Thoracic aorta (tissue), 2 donors: ENCODE measurements at regions not wholly inside any gene's neighbourhood (a gene's known extent, or its start where the extent isn't known, plus 50 kb on each side); places are given as distances from the start of the nearest gene placed in this dataset.

Experiments
- ATAC-seq: fragments of 150-250 bp; one replicate; pipeline ENCODE4 v1.8.0; 2017; ENCODE audit warnings: low read depth; ENCODE audit not compliant: insufficient number of reproducible peaks, low FRiP score
- DNase-seq: peaks from one replicate; pipeline ENCODE4 v3.0.0-alpha.2; 2020; ENCODE audit warnings: low spot score
- H3K27ac ChIP-seq, 2 donors: fragments of 200-600 bp; sonication (generic); 1 replicate in 1 of 2; 2 replicates in 1 of 2; pipeline ENCODE4 v1.5.1; 2016; ENCODE audit warnings: mild to moderate bottlenecking in 2 of 2, moderate library complexity in 2 of 2
- H3K27me3 ChIP-seq: fragments of 200-600 bp; sonication (generic); replicated peaks from 2 replicates; pipeline ENCODE4 v1.6.0; 2016; ENCODE audit warnings: mild to moderate bottlenecking; ENCODE audit not compliant: insufficient read depth
- H3K36me3 ChIP-seq: fragments of 200-600 bp; sonication (generic); one replicate; pipeline ENCODE4 v1.5.1; 2016
- H3K4me1 ChIP-seq, 2 donors: fragments of 200-600 bp; sonication (generic); 1 replicate in 1 of 2; 2 replicates in 1 of 2; pipeline versions ENCODE4 v1.5.1 to v1.6.0; 2016; ENCODE audit warnings: low read depth in 2 of 2, mild to moderate bottlenecking in 1 of 2; ENCODE audit not compliant: control insufficient read depth in 1 of 2
- H3K4me3 ChIP-seq: fragments of 200-600 bp; sonication (generic); 2 replicates; pipeline ENCODE4 v1.5.1; 2016; ENCODE audit warnings: mild to moderate bottlenecking
- H3K9me3 ChIP-seq: fragments of 200-600 bp; sonication (generic); 2 replicates; pipeline ENCODE4 v1.5.1; 2016
- CTCF ChIP-seq: fragments of 200-600 bp; sonication (generic); IDR thresholded peaks from one replicate; pipeline ENCODE4 v1.5.1; 2019; ENCODE audit warnings: antibody characterized with exemption

- no peak for DNase-seq
- Histone ChIP-seq H3K4me3 (no peak overlapping the region), H3K27me3 (no peaks in the 10 kb centered on the region), H3K36me3 (no peaks in the 10 kb centered on the region), H3K27ac (no peak overlapping the region), H3K9me3 (no peaks in the 10 kb centered on the region), H3K4me1 (no peaks in the 10 kb centered on the region)
- no peak for TF ChIP-seq CTCF
- ATAC-seq = no peak
Measured at GRCh38 chr6:132950566-132950965, 136.2 kb downstream of the RPS12 start.

- TF ChIP-seq CTCF = no peak
- DNase-seq = no peak
Measured at GRCh38 chr6:132952031-132952867, 137.9 kb downstream of the RPS12 start.

GRCh38 chr6:132952986-132953385, 138.6 kb downstream of the RPS12 start:
- no peak for TF ChIP-seq CTCF
- H3K36me3 ChIP-seq = no peaks in the 10 kb centered on the region
- no peaks in the 10 kb centered on the region for H3K9me3 ChIP-seq
- H3K4me3 ChIP-seq = no peak overlapping the region
- no peaks in the 10 kb centered on the region for H3K27me3 ChIP-seq
- H3K27ac ChIP-seq = no peak overlapping the region
- ATAC-seq = no peak
- no peaks in the 10 kb centered on the region for H3K4me1 ChIP-seq
- DNase-seq = no peak

More at GRCh38 chr6:132952031-132952867, 137.9 kb downstream of the RPS12 start:
- no peak for ATAC-seq
- Histone ChIP-seq H3K27ac (no peak overlapping the region), H3K27me3 (no peaks in the 10 kb centered on the region), H3K9me3 (no peaks in the 10 kb centered on the region), H3K4me3 (no peak overlapping the region), H3K36me3 (no peaks in the 10 kb centered on the region), H3K4me1 (no peaks in the 10 kb centered on the region)

- no peak for DNase-seq
- Histone ChIP-seq H3K36me3 (no peaks in the 10 kb centered on the region), H3K4me3 (no peak overlapping the region), H3K27me3 (no peaks in the 10 kb centered on the region), H3K27ac (no peak overlapping the region), H3K9me3 (no peaks in the 10 kb centered on the region), H3K4me1 (no peaks in the 10 kb centered on the region)
- TF ChIP-seq CTCF = no peak
- no peak for ATAC-seq
Measured at GRCh38 chr6:132954222-132954621, 139.9 kb downstream of the RPS12 start.

- no peak for TF ChIP-seq CTCF
- no peaks in the 10 kb centered on the region for H3K4me1 ChIP-seq
- no peak overlapping the region for H3K4me3 ChIP-seq
- H3K36me3 ChIP-seq = no peaks in the 10 kb centered on the region
- H3K27ac ChIP-seq = no peak overlapping the region
- no peaks in the 10 kb centered on the region for H3K9me3 ChIP-seq
- DNase-seq (no peak), ATAC-seq (no peak)
- H3K27me3 ChIP-seq = no peaks in the 10 kb centered on the region
Measured at GRCh38 chr6:132954936-132955335, 140.6 kb downstream of the RPS12 start.
